A673 (cell line): ENCODE measurements at regions not wholly inside any gene's neighbourhood (a gene's known extent, or its start where the extent isn't known, plus 50 kb on each side); places are given as distances from the start of the nearest gene placed in this dataset.

Experiments used
- CTCF ChIP-seq: fragments of 300-800, 200-600 bp; sonication (generic); conservative IDR thresholded peaks from 2 replicates; pipeline ENCODE4 v1.5.1; 2017; ENCODE audit warnings: low read depth, mild to moderate bottlenecking, antibody characterized with exemption, low read length, moderate library complexity, mixed read lengths
- EZH2 ChIP-seq: fragments of 200-600 bp; sonication (generic); IDR thresholded peaks from 2 replicates; pipeline ENCODE4 v1.6.1; 2017; ENCODE audit warnings: borderline replicate concordance, low read depth, mild to moderate bottlenecking, mixed read lengths, antibody characterized with exemption, low read length; ENCODE audit not compliant: poor library complexity, severe bottlenecking

- TF ChIP-seq CTCF (no peak), EZH2 (no peak)
Observed at GRCh38 chr6:48412656-48413055, 301.7 kb upstream of the PTCHD4 start.
